ENCODE measurements at regions not wholly inside any gene's neighbourhood (a gene's known extent, or its start where the extent isn't known, plus 50 kb on each side); places are given as distances from the start of the nearest gene placed in this dataset.
"Not testable (repeated sequence)": the region's sequence is repeated elsewhere in the genome, so short reads cannot be mapped to it uniquely, and the experiment has no call there.

- H3K36me3 ChIP-seq (replicated peaks; ENCODE audit: insufficient read depth, low read length) = no peaks in the 10 kb centered on the region
- no peak overlapping the region for H2AFZ ChIP-seq (ENCODE audit: low read length)
- H3K4me2 ChIP-seq (ENCODE audit: low read depth, low read length) = no peak overlapping the region
- no peaks in the 10 kb centered on the region for H3K9me3 ChIP-seq (replicated peaks; ENCODE audit: insufficient read depth, low read length)
- no peak for DNase-seq
- no peaks in the 10 kb centered on the region for H4K20me1 ChIP-seq (ENCODE audit: insufficient read depth, low read length)
- H3K4me3 ChIP-seq (ENCODE audit: low read length) = no peak overlapping the region
- H3F3A ChIP-seq (ENCODE audit: insufficient read depth, low read length) = no peaks in the 10 kb centered on the region
- H3K9me2 ChIP-seq (replicated peaks; ENCODE audit: insufficient read depth, low read length) = no peaks in the 10 kb centered on the region
- H3K9ac ChIP-seq (ENCODE audit: low read length) = no peak overlapping the region
- no peaks in the 10 kb centered on the region for H3K79me2 ChIP-seq (ENCODE audit: low read length)
- no peak for TF ChIP-seq EZH2 (optimal IDR thresholded peaks at IDR 0.05; ENCODE audit: low read depth, low read length)
- TF ChIP-seq CTCF (IDR thresholded peaks at IDR 0.05; ENCODE audit: low read length) = no peak
- no peak for TF ChIP-seq EZH2phosphoT487 (IDR thresholded peaks at IDR 0.05; ENCODE audit: low read length)
- H3K27me3 ChIP-seq (replicated peaks; ENCODE audit: insufficient read depth, low read length) = no peaks in the 10 kb centered on the region
- no peaks in the 10 kb centered on the region for H3K4me1 ChIP-seq (ENCODE audit: low read length)
- H3K27ac ChIP-seq (ENCODE audit: low read length) = no peak overlapping the region
Observed at GRCh38 chr6:112439432-112439831, 92.3 kb downstream of the RFPL4B start.

GRCh38 chr6:112441607-112442006 lies 94.5 kb downstream of the RFPL4B start:
- Histone ChIP-seq H3K4me1 (ENCODE audit: low read length) (no peaks in the 10 kb centered on the region), H3K27ac (ENCODE audit: low read length) (no peak overlapping the region), H3K27me3 (replicated peaks; ENCODE audit: insufficient read depth, low read length) (no peaks in the 10 kb centered on the region), H3K4me3 (ENCODE audit: low read length) (no peak overlapping the region), H2AFZ (ENCODE audit: low read length) (no peak overlapping the region), H4K20me1 (ENCODE audit: insufficient read depth, low read length) (no peaks in the 10 kb centered on the region), H3K9me2 (replicated peaks; ENCODE audit: insufficient read depth, low read length) (no peaks in the 10 kb centered on the region), H3K79me2 (ENCODE audit: low read length) (no peaks in the 10 kb centered on the region), H3K4me2 (ENCODE audit: low read depth, low read length) (no peak overlapping the region), H3K36me3 (replicated peaks; ENCODE audit: insufficient read depth, low read length) (no peaks in the 10 kb centered on the region), H3F3A (ENCODE audit: insufficient read depth, low read length) (no peaks in the 10 kb centered on the region), H3K9ac (ENCODE audit: low read length) (no peak overlapping the region), H3K9me3 (replicated peaks; ENCODE audit: insufficient read depth, low read length) (no peaks in the 10 kb centered on the region)
- DNase-seq = no peak
- TF ChIP-seq EZH2 (optimal IDR thresholded peaks at IDR 0.05; ENCODE audit: low read depth, low read length) (no peak), CTCF (IDR thresholded peaks at IDR 0.05; ENCODE audit: low read length) (no peak), EZH2phosphoT487 (IDR thresholded peaks at IDR 0.05; ENCODE audit: low read length) (no peak)

- no peaks in the 10 kb centered on the region for H3K79me2 ChIP-seq (ENCODE audit: low read length)
- no peak overlapping the region for H3K27ac ChIP-seq (ENCODE audit: low read length)
- no peak overlapping the region for H3K9ac ChIP-seq (ENCODE audit: low read length)
- H3K4me3 ChIP-seq (ENCODE audit: low read length) = no peak overlapping the region
- no peaks in the 10 kb centered on the region for H3K9me2 ChIP-seq (replicated peaks; ENCODE audit: insufficient read depth, low read length)
- no peak for DNase-seq
- TF ChIP-seq CTCF (IDR thresholded peaks at IDR 0.05; ENCODE audit: low read length) (no peak), EZH2phosphoT487 (IDR thresholded peaks at IDR 0.05; ENCODE audit: low read length) (no peak), EZH2 (optimal IDR thresholded peaks at IDR 0.05; ENCODE audit: low read depth, low read length) (no peak)
- H3K27me3 ChIP-seq (replicated peaks; ENCODE audit: insufficient read depth, low read length) = no peaks in the 10 kb centered on the region
- no peaks in the 10 kb centered on the region for H3K36me3 ChIP-seq (replicated peaks; ENCODE audit: insufficient read depth, low read length)
- H3K4me2 ChIP-seq (ENCODE audit: low read depth, low read length) = no peak overlapping the region
- no peaks in the 10 kb centered on the region for H4K20me1 ChIP-seq (ENCODE audit: insufficient read depth, low read length)
- no peaks in the 10 kb centered on the region for H3K4me1 ChIP-seq (ENCODE audit: low read length)
- H3K9me3 ChIP-seq (replicated peaks; ENCODE audit: insufficient read depth, low read length) = no peaks in the 10 kb centered on the region
- no peaks in the 10 kb centered on the region for H3F3A ChIP-seq (ENCODE audit: insufficient read depth, low read length)
- H2AFZ ChIP-seq (ENCODE audit: low read length) = no peak overlapping the region
Observed at GRCh38 chr6:112443179-112444065, 96.3 kb downstream of the RFPL4B start.

GRCh38 chr6:112448786-112449185 lies 101.7 kb downstream of the RFPL4B start:
- H3K9me2 ChIP-seq (replicated peaks; ENCODE audit: insufficient read depth, low read length); H3K27me3 ChIP-seq (replicated peaks; ENCODE audit: insufficient read depth, low read length); H2AFZ ChIP-seq (ENCODE audit: low read length); H3K36me3 ChIP-seq (replicated peaks; ENCODE audit: insufficient read depth, low read length); H3K9me3 ChIP-seq (replicated peaks; ENCODE audit: insufficient read depth, low read length); H3K9ac ChIP-seq (ENCODE audit: low read length); H3K27ac ChIP-seq (ENCODE audit: low read length); H3K4me1 ChIP-seq (ENCODE audit: low read length); DNase-seq; H3K79me2 ChIP-seq (ENCODE audit: low read length); H3F3A ChIP-seq (ENCODE audit: insufficient read depth, low read length); H3K4me3 ChIP-seq (ENCODE audit: low read length); H3K4me2 ChIP-seq (ENCODE audit: low read depth, low read length); H4K20me1 ChIP-seq (ENCODE audit: insufficient read depth, low read length): not testable (repeated sequence)

Data from MM.1S (cell line).